Common myeloid progenitor, CD34-positive (primary cell): ENCODE measurements at regions not wholly inside any gene's neighbourhood (a gene's known extent, or its start where the extent isn't known, plus 50 kb on each side); places are given as distances from the start of the nearest gene placed in this dataset.

Experiments
- CTCF ChIA-PET: fragments of 350-600 bp; sonication (Branson Sonifier 250); formaldehyde crosslinking; loops from one replicate; lab custom pipeline; 2021; ENCODE audit warnings: antibody characterized with exemption; lab: Charles Lee
- POLR2A ChIA-PET: fragments of 350-600 bp; sonication (Branson Sonifier 250); formaldehyde crosslinking; loops from one replicate; lab custom pipeline; 2021; ENCODE audit warnings: antibody characterized with exemption; lab: Charles Lee
- DNase-seq, 3 donors: peaks; one replicate each; pipeline versions ENCODE4 v3.0.0 to v3.0.0-alpha.2; 2013
- H3K27ac ChIP-seq, 2 experiments: 1 replicate in 1 of 2; 2 replicates in 1 of 2; pipeline ENCODE4 v1.7.0; 2013; ENCODE audit warnings: inconsistent platforms in 2 of 2, low read length in 2 of 2, mild to moderate bottlenecking in 2 of 2, low read depth in 1 of 2, moderate library complexity in 1 of 2; ENCODE audit not compliant: severe bottlenecking in 2 of 2, insufficient read depth in 1 of 2, poor library complexity in 1 of 2
- H3K27me3 ChIP-seq, 5 experiments: replicated peaks in 2 of 5; 1 replicate in 3 of 5; 2 replicates in 2 of 5; pipeline versions ENCODE4 v1.6.1 to v1.7.0; 2013; ENCODE audit warnings: low read length in 4 of 5, mild to moderate bottlenecking in 2 of 5, moderate library complexity in 2 of 5, inconsistent platforms in 1 of 5; ENCODE audit not compliant: insufficient read depth in 5 of 5, control insufficient read depth in 4 of 5
- H3K36me3 ChIP-seq, 4 experiments: 1 replicate in 2 of 4; 2 replicates in 2 of 4; pipeline versions ENCODE4 v1.6.1 to v1.7.0; 2013; ENCODE audit warnings: low read length in 3 of 4, control low read depth in 1 of 4, mild to moderate bottlenecking in 1 of 4; ENCODE audit not compliant: control insufficient read depth in 4 of 4, insufficient read depth in 4 of 4
- H3K4me1 ChIP-seq, 4 experiments: 1 replicate in 3 of 4; 2 replicates in 1 of 4; pipeline versions ENCODE4 v1.6.1 to v1.7.1; 2013; ENCODE audit warnings: low read length in 3 of 4, mild to moderate bottlenecking in 3 of 4, control low read depth in 1 of 4, inconsistent platforms in 1 of 4, moderate library complexity in 1 of 4; ENCODE audit not compliant: control insufficient read depth in 4 of 4, insufficient read depth in 4 of 4; ENCODE audit errors: control extremely low read depth in 1 of 4
- H3K4me3 ChIP-seq, 7 experiments: 1 replicate in 4 of 7; 2 replicates in 3 of 7; pipeline versions ENCODE4 v1.5.1 to v1.7.0; 2013; ENCODE audit warnings: mild to moderate bottlenecking in 7 of 7, low read length in 6 of 7, moderate library complexity in 6 of 7, inconsistent platforms in 2 of 7, low read depth in 2 of 7, control low read depth in 1 of 7; ENCODE audit not compliant: insufficient read depth in 4 of 7, control insufficient read depth in 1 of 7; ENCODE audit errors: extremely low read depth in 1 of 7
- H3K9me3 ChIP-seq, 5 experiments: 1 replicate in 4 of 5; 2 replicates in 1 of 5; pipeline versions ENCODE4 v1.6.1 to v1.7.1; 2013; ENCODE audit warnings: low read length in 4 of 5, mild to moderate bottlenecking in 2 of 5, inconsistent platforms in 1 of 5, low read depth in 1 of 5, moderate library complexity in 1 of 5; ENCODE audit not compliant: control insufficient read depth in 4 of 5, insufficient read depth in 2 of 5; ENCODE audit errors: control extremely low read depth in 1 of 5
- WGBS: methylation state at CpG from one replicate; pipeline ENCODE4 v1.1.5; 2013; ENCODE audit not compliant: insufficient coverage; 5-methylcytosine and 5-hydroxymethylcytosine counted together

DNA sequence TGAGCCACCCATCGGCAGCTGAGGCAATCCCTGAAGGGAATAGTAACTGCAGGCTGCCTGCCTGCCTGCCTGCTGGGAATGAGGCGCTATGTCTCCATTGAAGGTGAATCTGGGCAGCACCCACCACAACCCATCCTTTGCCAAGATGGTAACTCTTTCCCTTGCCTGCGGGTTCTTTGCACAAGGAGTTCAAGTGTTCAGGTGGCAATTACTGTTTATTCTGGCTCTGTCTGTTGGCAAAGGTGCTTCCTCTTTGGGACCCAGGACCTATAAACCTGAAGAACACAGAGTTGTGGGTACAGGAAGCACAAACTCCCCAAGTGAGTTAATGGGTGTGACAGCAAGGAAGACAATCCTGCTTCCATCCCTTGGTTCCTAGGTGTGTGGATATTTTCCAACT is 448.1 kb upstream of the ZNF507 start:
- Histone ChIP-seq H3K4me3 (no peak overlapping the region), H3K27me3 (no peaks in the 10 kb centered on the region), H3K36me3 (no peaks in the 10 kb centered on the region), H3K9me3 (peaks cover 0 to 4% (median 0%) of the 10 kb centered on the region in 5 experiments), H3K27ac (no peak overlapping the region), H3K4me1 (peaks cover 5 to 19% (median 5%) of the 10 kb centered on the region in 4 experiments)
- WGBS: 100% methylated on average over 2 of the region's 3 CpGs
- ChIA-PET POLR2A (interaction anchor here (0.7 kb wide), 1 partner anchor 759 kb away, joined by 3 read pairs; no protein-coding TSS in a partner anchor), CTCF (no interaction called here)
- DNase-seq: peak in 1 of 3 donors; percentile 17

DNA sequence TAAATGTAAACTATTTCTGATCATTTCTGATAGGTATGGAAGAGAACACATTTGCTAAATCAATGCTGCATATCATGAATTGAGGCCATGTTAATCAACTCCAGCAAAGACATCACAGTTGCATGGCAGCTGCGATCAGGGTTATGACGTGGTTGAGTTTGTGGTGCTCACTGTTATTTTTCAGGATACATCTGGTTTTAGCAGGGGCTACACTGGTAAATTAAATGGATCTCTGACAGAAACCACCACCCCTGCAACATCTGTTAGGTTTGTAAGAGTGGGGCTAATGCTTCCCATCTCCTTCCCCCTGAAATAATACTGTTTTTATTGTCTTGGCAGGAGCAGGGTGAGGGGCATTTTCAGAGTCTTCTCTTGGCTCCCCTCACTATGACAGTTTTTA is 444.4 kb upstream of the ZNF507 start:
- CTCF ChIA-PET: interaction anchor here (1.2 kb wide), 1 partner anchor 10 kb away, joined by 3 read pairs; no protein-coding TSS in a partner anchor
- no peaks in the 10 kb centered on the region for H3K36me3 ChIP-seq
- no peak overlapping the region for H3K4me3 ChIP-seq
- no peaks in the 10 kb centered on the region for H3K27me3 ChIP-seq
- no CpG with 5 or more reads among the region's 2 CpGs for WGBS
- POLR2A ChIA-PET: no interaction called here
- H3K27ac ChIP-seq: peak overlapping the region in 1 of 2 experiments; percentile 32
- peaks cover 0 to 3% (median 0%) of the 10 kb centered on the region in 5 experiments for H3K9me3 ChIP-seq
- H3K4me1 ChIP-seq: peaks cover 5 to 31% (median 11%) of the 10 kb centered on the region in 4 experiments
- peak; percentile 48 to 94 (median 88) for DNase-seq

DNA sequence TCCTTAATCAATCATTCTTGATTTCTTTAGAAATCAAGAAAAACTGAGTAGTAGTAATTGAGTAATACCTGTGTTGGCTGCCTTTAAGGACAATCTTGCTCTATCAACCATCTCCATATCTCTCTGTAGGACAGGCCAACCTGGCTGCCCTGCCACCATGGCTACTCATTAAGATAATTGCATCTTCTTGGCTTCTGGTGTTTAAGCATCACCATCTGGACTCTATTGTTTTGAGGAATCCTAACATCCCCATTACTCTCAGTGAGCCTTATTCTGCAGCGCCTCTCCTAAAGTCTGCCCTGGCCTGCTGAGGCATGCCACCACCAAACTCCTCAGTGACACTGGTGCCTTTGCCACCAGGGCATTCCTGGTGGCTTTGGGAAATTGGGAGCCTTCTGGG is 442.6 kb upstream of the ZNF507 start:
- peaks cover 9 to 47% (median 18%) of the 10 kb centered on the region in 4 experiments for H3K4me1 ChIP-seq
- H3K36me3 ChIP-seq: no peaks in the 10 kb centered on the region
- no peak for DNase-seq
- ChIA-PET POLR2A (no interaction called here), CTCF (no interaction called here)
- H3K9me3 ChIP-seq: peaks cover 0 to 3% (median 0%) of the 10 kb centered on the region in 5 experiments
- no peaks in the 10 kb centered on the region for H3K27me3 ChIP-seq
- no peak overlapping the region for H3K27ac ChIP-seq
- no peak overlapping the region for H3K4me3 ChIP-seq
- no CpG with 5 or more reads among the region's 1 CpG for WGBS

DNA sequence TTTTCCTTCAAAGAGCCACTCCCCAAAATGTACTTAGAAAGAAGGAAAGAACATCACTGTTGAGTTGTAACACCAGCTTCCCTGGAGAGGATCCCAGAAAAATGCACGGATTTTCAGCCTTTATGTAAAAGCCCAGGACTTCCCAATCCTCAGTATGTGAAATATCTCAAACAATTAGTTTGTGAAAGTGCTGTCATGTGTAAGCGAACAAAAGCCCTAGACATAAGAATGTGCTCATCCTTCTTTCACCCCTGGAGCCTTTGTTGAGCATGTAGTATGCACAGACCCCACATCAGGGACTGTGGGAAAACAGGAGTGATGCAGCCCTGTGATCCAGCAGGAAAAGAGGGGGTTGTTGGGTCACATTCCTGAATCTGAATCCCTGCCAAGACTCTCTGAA is 441.4 kb upstream of the ZNF507 start:
- peaks cover 9 to 59% (median 26%) of the 10 kb centered on the region in 4 experiments for H3K4me1 ChIP-seq
- H3K27ac ChIP-seq: no peak overlapping the region
- H3K4me3 ChIP-seq: no peak overlapping the region
- no peaks in the 10 kb centered on the region for H3K36me3 ChIP-seq
- H3K27me3 ChIP-seq: no peaks in the 10 kb centered on the region
- CTCF ChIA-PET: no interaction called here
- peaks cover 0 to 3% (median 0%) of the 10 kb centered on the region in 5 experiments for H3K9me3 ChIP-seq
- no peak for DNase-seq
- POLR2A ChIA-PET: no interaction called here
- WGBS: 100% methylated on average over 1 of the region's 2 CpGs

- H3K4me1 ChIP-seq: peaks cover 7 to 47% (median 22%) of the 10 kb centered on the region in 4 experiments
- POLR2A ChIA-PET: no interaction called here
- H3K36me3 ChIP-seq: no peaks in the 10 kb centered on the region
- CTCF ChIA-PET: no interaction called here
- peak overlapping the region in 3 of 7 experiments; percentile 26 to 54 (median 53) for H3K4me3 ChIP-seq
- DNase-seq: peak; percentile 53 to 92 (median 86)
- WGBS: 10% methylated on average over 2 of the region's 9 CpGs
- peak overlapping the region; percentile 30 to 35 for H3K27ac ChIP-seq
- no peaks in the 10 kb centered on the region for H3K27me3 ChIP-seq
- no peaks in the 10 kb centered on the region for H3K9me3 ChIP-seq
These were observed 439.1 kb upstream of the ZNF507 start for GRCh38 chr19:31906111-31906871.

DNA sequence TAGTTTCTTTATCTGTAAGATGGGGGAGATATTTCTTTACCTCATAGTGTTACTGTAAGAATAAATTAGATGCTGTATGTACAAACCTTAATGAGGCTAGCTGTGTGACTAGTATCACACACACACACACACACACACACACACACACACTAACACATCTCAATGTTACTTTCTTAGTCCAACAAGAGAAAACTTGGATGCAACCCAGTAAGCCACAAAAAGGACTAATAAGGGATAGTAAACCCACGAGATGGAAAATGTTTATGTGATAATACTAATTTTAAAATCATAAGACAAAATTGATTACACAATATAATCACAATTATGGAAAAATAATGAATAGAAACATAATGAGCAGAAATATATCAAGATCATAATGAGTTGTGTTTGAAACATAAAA is 437.7 kb upstream of the ZNF507 start:
- DNase-seq: no peak
- ChIA-PET POLR2A (no interaction called here), CTCF (no interaction called here)
- no peak overlapping the region for H3K4me3 ChIP-seq
- H3K4me1 ChIP-seq: peaks cover 4 to 42% (median 21%) of the 10 kb centered on the region in 4 experiments
- H3K9me3 ChIP-seq: no peaks in the 10 kb centered on the region
- WGBS: no CpG with 5 or more reads among the region's 1 CpG
- no peaks in the 10 kb centered on the region for H3K27me3 ChIP-seq
- no peak overlapping the region for H3K27ac ChIP-seq
- H3K36me3 ChIP-seq: no peaks in the 10 kb centered on the region

GRCh38 chr19:31908080-31908479 is 437.3 kb upstream of the ZNF507 start:
- CTCF ChIA-PET: no interaction called here
- no peak overlapping the region for H3K27ac ChIP-seq
- no peaks in the 10 kb centered on the region for H3K27me3 ChIP-seq
- H3K36me3 ChIP-seq: no peaks in the 10 kb centered on the region
- peaks cover 4 to 42% (median 21%) of the 10 kb centered on the region in 4 experiments for H3K4me1 ChIP-seq
- no peaks in the 10 kb centered on the region for H3K9me3 ChIP-seq
- POLR2A ChIA-PET: interaction anchor here (1.1 kb wide), 1 partner anchor 21 kb away, joined by 3 read pairs; no protein-coding TSS in a partner anchor
- WGBS: no CpG with 5 or more reads among the region's 3 CpGs
- H3K4me3 ChIP-seq: no peak overlapping the region
- DNase-seq: no peak
